ENCODE measurements at regions not wholly inside any gene's neighbourhood (a gene's known extent, or its start where the extent isn't known, plus 50 kb on each side); places are given as distances from the start of the nearest gene placed in this dataset.

DNA sequence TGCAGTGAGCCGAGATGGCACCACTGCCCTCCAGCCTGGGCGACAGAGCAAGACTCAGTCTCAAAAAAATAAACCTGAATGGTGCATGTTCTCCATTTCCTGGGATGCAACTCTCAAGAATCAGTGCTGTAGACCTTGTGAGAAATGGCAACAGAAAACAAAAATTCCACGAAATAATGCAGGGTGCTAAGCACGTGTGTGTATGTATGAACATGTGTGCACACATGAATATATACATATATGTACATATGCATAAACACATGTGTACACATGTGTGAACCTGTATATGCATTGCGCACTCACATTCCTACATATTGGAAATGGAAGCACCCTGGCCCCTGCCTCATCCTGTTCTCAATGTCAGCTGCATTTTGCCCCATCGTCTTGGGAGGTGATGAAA, 548.5 kb downstream of the TCERG1L start:
- no peaks in the 10 kb centered on the region for H3K36me3 ChIP-seq
- no peak overlapping the region for H3K9ac ChIP-seq (ENCODE audit: low read depth in 2 of 2, low read length in 2 of 2)
- DNase-seq = no peak
- no peak overlapping the region for H3K27ac ChIP-seq
- TF ChIP-seq, protein P1, sequence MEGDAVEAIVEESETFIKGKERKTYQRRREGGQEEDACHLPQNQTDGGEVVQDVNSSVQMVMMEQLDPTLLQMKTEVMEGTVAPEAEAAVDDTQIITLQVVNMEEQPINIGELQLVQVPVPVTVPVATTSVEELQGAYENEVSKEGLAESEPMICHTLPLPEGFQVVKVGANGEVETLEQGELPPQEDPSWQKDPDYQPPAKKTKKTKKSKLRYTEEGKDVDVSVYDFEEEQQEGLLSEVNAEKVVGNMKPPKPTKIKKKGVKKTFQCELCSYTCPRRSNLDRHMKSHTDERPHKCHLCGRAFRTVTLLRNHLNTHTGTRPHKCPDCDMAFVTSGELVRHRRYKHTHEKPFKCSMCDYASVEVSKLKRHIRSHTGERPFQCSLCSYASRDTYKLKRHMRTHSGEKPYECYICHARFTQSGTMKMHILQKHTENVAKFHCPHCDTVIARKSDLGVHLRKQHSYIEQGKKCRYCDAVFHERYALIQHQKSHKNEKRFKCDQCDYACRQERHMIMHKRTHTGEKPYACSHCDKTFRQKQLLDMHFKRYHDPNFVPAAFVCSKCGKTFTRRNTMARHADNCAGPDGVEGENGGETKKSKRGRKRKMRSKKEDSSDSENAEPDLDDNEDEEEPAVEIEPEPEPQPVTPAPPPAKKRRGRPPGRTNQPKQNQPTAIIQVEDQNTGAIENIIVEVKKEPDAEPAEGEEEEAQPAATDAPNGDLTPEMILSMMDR (IDR thresholded peaks at IDR 0.05) = no peak
- H3K27me3 ChIP-seq = no peaks in the 10 kb centered on the region
- no peak overlapping the region for H3K4me3 ChIP-seq
- intact Hi-C loops (cut with DNase I) = no loop called here
- H3K4me1 ChIP-seq = no peaks in the 10 kb centered on the region
- H3K9me3 ChIP-seq = no peaks in the 10 kb centered on the region

DNA sequence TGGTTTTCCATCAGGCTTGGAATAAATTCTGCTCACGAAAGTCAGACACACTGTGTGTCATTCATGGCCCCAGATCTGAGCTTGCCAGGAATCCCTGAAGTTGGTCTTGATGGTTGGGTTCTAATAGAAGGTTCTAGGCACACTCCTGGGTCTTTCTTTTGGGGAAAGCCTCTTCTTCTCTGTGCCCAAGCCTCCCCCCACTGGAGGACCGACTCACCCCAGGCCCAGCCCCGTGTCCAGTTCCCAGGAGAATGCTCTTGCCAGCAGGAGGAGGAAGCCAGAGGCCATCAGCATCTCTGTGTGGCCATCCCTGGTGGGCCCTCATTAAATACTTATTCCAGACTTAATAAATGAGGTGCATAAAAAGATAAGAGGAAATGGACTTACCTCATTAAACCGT, 548.0 kb downstream of the TCERG1L start:
- Histone ChIP-seq H3K9me3 (no peaks in the 10 kb centered on the region), H3K4me1 (no peaks in the 10 kb centered on the region), H3K4me3 (no peak overlapping the region), H3K27me3 (no peaks in the 10 kb centered on the region), H3K36me3 (no peaks in the 10 kb centered on the region), H3K9ac (ENCODE audit: low read depth in 2 of 2, low read length in 2 of 2) (no peak overlapping the region), H3K27ac (no peak overlapping the region)
- intact Hi-C loops (cut with DNase I) = no loop called here
- TF ChIP-seq, protein P1 (IDR thresholded peaks at IDR 0.05) = no peak
- DNase-seq = no peak

DNA sequence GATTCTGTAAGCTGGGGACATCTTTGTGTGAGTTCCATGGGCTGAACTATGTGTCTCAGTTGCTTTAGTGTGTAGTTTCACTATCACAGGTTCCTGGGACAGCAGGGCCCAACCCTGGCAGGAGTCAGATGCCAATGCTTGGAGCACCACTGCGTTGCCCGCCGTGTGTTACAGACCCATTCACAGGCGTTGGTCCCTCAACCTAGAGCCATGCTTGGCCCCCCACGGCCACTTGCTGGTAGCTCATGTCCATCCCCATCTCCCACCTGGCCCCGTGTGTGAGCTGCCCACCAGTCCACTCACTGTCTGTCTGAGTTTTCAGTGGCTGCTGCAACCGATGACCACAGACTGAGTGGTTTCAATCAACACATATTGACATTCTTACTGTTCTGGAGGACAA, 546.9 kb downstream of the TCERG1L start:
- Histone ChIP-seq H3K9ac (ENCODE audit: low read depth in 2 of 2, low read length in 2 of 2) (no peak overlapping the region), H3K9me3 (no peaks in the 10 kb centered on the region), H3K27ac (no peak overlapping the region), H3K36me3 (no peaks in the 10 kb centered on the region), H3K4me1 (no peaks in the 10 kb centered on the region), H3K27me3 (no peaks in the 10 kb centered on the region), H3K4me3 (no peak overlapping the region)
- no peak for DNase-seq
- intact Hi-C loops (cut with DNase I) = no loop called here
- TF ChIP-seq, protein P1 (IDR thresholded peaks at IDR 0.05) = no peak

DNA sequence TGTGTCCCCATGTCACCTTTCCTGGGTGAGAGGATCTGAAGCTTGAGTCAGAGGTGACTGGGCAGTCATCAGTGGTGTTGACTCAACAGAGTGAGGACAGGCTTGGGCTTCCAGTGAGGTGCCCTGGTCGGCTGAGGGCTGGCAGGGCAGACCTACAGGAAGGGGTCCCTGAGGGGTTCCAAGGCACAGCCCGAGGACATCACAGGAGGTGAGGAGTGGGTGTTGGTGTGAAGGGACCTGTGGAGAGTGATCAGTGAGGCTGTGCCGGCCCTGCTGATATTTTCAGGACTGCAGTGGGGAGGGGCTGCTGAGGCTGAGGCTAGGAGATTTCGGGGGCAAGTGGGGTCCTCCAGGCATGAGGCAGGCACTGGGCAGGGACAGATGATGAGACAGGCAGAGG, 545.5 kb downstream of the TCERG1L start:
- no peak for DNase-seq

DNA sequence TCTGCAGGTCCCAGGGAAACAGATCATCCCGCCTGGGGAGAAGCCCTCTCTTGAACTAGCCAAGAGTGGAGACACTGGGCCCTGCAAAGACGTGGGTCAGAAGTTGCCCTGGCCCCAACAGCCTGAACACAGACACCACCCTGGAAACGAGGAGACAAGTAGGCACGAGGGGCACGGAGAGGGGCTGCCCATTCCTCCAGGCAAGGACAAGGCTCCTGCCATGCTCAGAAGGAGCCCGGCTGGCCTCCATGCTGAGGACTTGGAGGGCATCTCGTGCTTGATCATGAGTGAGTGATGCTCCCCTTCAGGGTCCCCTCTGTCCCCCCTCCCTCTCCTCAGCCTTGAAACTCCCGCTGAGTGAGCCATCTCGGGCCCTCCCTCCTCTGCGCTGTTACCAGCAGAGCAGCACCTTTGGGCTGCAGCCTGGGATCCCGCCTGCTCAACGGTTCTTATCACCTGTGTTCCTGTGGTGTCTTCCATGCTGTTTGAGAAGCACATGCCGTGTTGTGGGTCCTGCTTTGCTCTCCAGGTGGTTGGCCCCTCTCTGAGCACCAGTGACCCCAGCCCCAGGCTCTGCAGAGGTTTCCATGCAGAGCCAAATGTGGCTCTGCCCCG, 544.3 kb downstream of the TCERG1L start:
- H3K4me3 ChIP-seq = no peak overlapping the region
- intact Hi-C loops (cut with DNase I) = no loop called here

More for the DNA sequence above, 545.5 kb downstream of the TCERG1L start:
- H3K9me3 ChIP-seq = no peaks in the 10 kb centered on the region
- no peaks in the 10 kb centered on the region for H3K27me3 ChIP-seq
- no peaks in the 10 kb centered on the region for H3K4me1 ChIP-seq
- no peak overlapping the region for H3K9ac ChIP-seq (ENCODE audit: low read depth in 2 of 2, low read length in 2 of 2)
- intact Hi-C loops (cut with DNase I) = no loop called here
- no peaks in the 10 kb centered on the region for H3K36me3 ChIP-seq
- no peak overlapping the region for H3K4me3 ChIP-seq
- no peak overlapping the region for H3K27ac ChIP-seq
- TF ChIP-seq, protein P1 (IDR thresholded peaks at IDR 0.05) = no peak

More for the DNA sequence above, 544.3 kb downstream of the TCERG1L start:
- Histone ChIP-seq H3K36me3 (no peaks in the 10 kb centered on the region), H3K9me3 (no peaks in the 10 kb centered on the region), H3K4me1 (no peaks in the 10 kb centered on the region), H3K27me3 (no peaks in the 10 kb centered on the region), H3K9ac (ENCODE audit: low read depth in 2 of 2, low read length in 2 of 2) (no peak overlapping the region), H3K27ac (no peak overlapping the region)
- TF ChIP-seq, protein P1 (IDR thresholded peaks at IDR 0.05) = no peak
- no peak for DNase-seq
